H9 (cell line): ENCODE measurements at regions not wholly inside any gene's neighbourhood (a gene's known extent, or its start where the extent isn't known, plus 50 kb on each side); places are given as distances from the start of the nearest gene placed in this dataset.

Experiments used
- DNase-seq: peaks from one replicate; pipeline ENCODE4 v3.0.0-alpha.2; 2017
- H2AFZ ChIP-seq: one replicate; pipeline ENCODE4 v1.6.1; 2013; ENCODE audit warnings: mild to moderate bottlenecking, low read length, control low read depth, moderate library complexity
- H2AK5ac ChIP-seq: 2 replicates; pipeline ENCODE4 v1.6.1; 2013; ENCODE audit warnings: low read length, control low read depth, mixed read lengths; ENCODE audit not compliant: insufficient read length
- H2BK120ac ChIP-seq: one replicate; pipeline ENCODE4 v1.6.1; 2013; ENCODE audit warnings: low read depth, mild to moderate bottlenecking, low read length, control low read depth, inconsistent platforms; ENCODE audit not compliant: poor library complexity, severe bottlenecking
- H2BK12ac ChIP-seq: 2 replicates; pipeline ENCODE4 v1.6.1; 2013; ENCODE audit warnings: low read length, control low read depth, mixed read lengths, low read depth; ENCODE audit not compliant: insufficient read length
- H2BK15ac ChIP-seq: 2 replicates; pipeline ENCODE4 v1.6.1; 2013; ENCODE audit warnings: low read depth, low read length, control low read depth
- H2BK20ac ChIP-seq: one replicate; pipeline ENCODE4 v1.6.1; 2013; ENCODE audit warnings: low read depth, mild to moderate bottlenecking, low read length, control low read depth, inconsistent platforms; ENCODE audit not compliant: poor library complexity, severe bottlenecking
- H2BK5ac ChIP-seq: 2 replicates; pipeline ENCODE4 v1.6.1; 2013; ENCODE audit warnings: low read length, control low read depth, mixed read lengths; ENCODE audit not compliant: insufficient read length
- H3K14ac ChIP-seq: 2 replicates; pipeline ENCODE4 v1.6.1; 2013; ENCODE audit warnings: low read length, control low read depth; ENCODE audit not compliant: insufficient read depth
- H3K18ac ChIP-seq: 2 replicates; pipeline ENCODE4 v1.6.1; 2013; ENCODE audit warnings: low read depth, mild to moderate bottlenecking, mixed read lengths, low read length, control low read depth; ENCODE audit not compliant: insufficient read length
- H3K23ac ChIP-seq: 2 replicates; pipeline ENCODE4 v1.6.1; 2013; ENCODE audit warnings: low read length, control low read depth, mixed read lengths, low read depth; ENCODE audit not compliant: insufficient read length
- H3K23me2 ChIP-seq: 2 replicates; pipeline ENCODE4 v1.6.1; 2013; ENCODE audit warnings: low read depth, mild to moderate bottlenecking, mixed read lengths, low read length, control low read depth; ENCODE audit not compliant: insufficient read length, poor library complexity, severe bottlenecking
- H3K27ac ChIP-seq: 2 replicates; pipeline ENCODE4 v1.5.1; 2013; ENCODE audit warnings: low read length, control low read depth, mixed read lengths, low read depth; ENCODE audit not compliant: insufficient read length
- H3K27me3 ChIP-seq: 2 replicates; pipeline ENCODE4 v1.6.1; 2013; ENCODE audit warnings: low read length, control low read depth, inconsistent platforms; ENCODE audit not compliant: insufficient read depth
- H3K4ac ChIP-seq: 2 replicates; pipeline ENCODE4 v1.6.1; 2013; ENCODE audit warnings: low read depth, mild to moderate bottlenecking, control low read depth, inconsistent platforms, low read length, moderate library complexity
- H3K4me1 ChIP-seq: 2 replicates; pipeline ENCODE4 v1.6.1; 2013; ENCODE audit warnings: low read length, control low read depth, inconsistent platforms; ENCODE audit not compliant: insufficient read depth
- H3K4me2 ChIP-seq: 2 replicates; pipeline ENCODE4 v1.6.1; 2013; ENCODE audit warnings: low read length, control low read depth, mixed read lengths; ENCODE audit not compliant: insufficient read length, insufficient read depth
- H3K56ac ChIP-seq: 2 replicates; pipeline ENCODE4 v1.6.1; 2013; ENCODE audit warnings: low read depth, mild to moderate bottlenecking, mixed read lengths, low read length, control low read depth; ENCODE audit not compliant: insufficient read length
- H3K79me1 ChIP-seq: 2 replicates; pipeline ENCODE4 v1.6.1; 2013; ENCODE audit warnings: low read depth, mild to moderate bottlenecking, moderate library complexity, low read length, control low read depth, inconsistent platforms; ENCODE audit not compliant: insufficient read depth, poor library complexity, severe bottlenecking
- H3K79me2 ChIP-seq: 2 replicates; pipeline ENCODE4 v1.6.1; 2013; ENCODE audit warnings: low read length, control low read depth, inconsistent platforms; ENCODE audit not compliant: insufficient read depth
- H3K9ac ChIP-seq: 2 replicates; pipeline ENCODE4 v1.6.1; 2013; ENCODE audit warnings: low read length, control low read depth, mixed read lengths; ENCODE audit not compliant: insufficient read length; ENCODE audit errors: extremely low read depth
- H3K9me3 ChIP-seq: one replicate; pipeline ENCODE4 v1.6.1; 2013; ENCODE audit warnings: low read depth, low read length, inconsistent platforms; ENCODE audit not compliant: control insufficient read depth
- H3T11ph ChIP-seq: one replicate; pipeline ENCODE4 v1.6.1; 2013; ENCODE audit warnings: mild to moderate bottlenecking, low read length, control low read depth, inconsistent platforms
- H4K20me1 ChIP-seq: one replicate; pipeline ENCODE4 v1.6.1; 2013; ENCODE audit not compliant: control insufficient read depth, insufficient read length, insufficient read depth
- H4K5ac ChIP-seq: 2 replicates; pipeline ENCODE4 v1.6.1; 2013; ENCODE audit warnings: low read depth, mild to moderate bottlenecking, mixed read lengths, low read length, control low read depth; ENCODE audit not compliant: insufficient read length
- H4K8ac ChIP-seq: replicated peaks from 2 replicates; pipeline ENCODE4 v1.6.1; 2013; ENCODE audit warnings: low read length, control low read depth, mixed read lengths, low read depth; ENCODE audit not compliant: insufficient read length
- H4K91ac ChIP-seq: 2 replicates; pipeline ENCODE4 v1.6.1; 2013; ENCODE audit warnings: low read depth, mild to moderate bottlenecking, moderate library complexity, mixed read lengths, low read length, control low read depth; ENCODE audit not compliant: insufficient read length
- H3K27ac Mint-ChIP-seq, 3 experiments: 2 replicates in 2 of 3; 3 replicates in 1 of 3; pipeline ENCODE4 v1.8.0; 2020 to 2021; ENCODE audit warnings: mixed read lengths in 3 of 3, mild to moderate bottlenecking in 1 of 3, moderate library complexity in 1 of 3
- H3K27me3 Mint-ChIP-seq: 2 replicates; pipeline ENCODE4 v1.8.0; 2021; ENCODE audit warnings: low read depth, mild to moderate bottlenecking, moderate library complexity, mixed read lengths
- H3K36me3 Mint-ChIP-seq, 3 experiments: 2 replicates in 2 of 3; 3 replicates in 1 of 3; pipeline ENCODE4 v1.8.0; 2020 to 2021; ENCODE audit warnings: low read depth in 3 of 3, mixed read lengths in 3 of 3; ENCODE audit not compliant: insufficient read depth in 1 of 3
- H3K4me1 Mint-ChIP-seq, 2 experiments: 2 replicates each; pipeline ENCODE4 v1.8.0; 2020; ENCODE audit warnings: mixed read lengths in 2 of 2
- H3K4me3 Mint-ChIP-seq, 2 experiments: 2 replicates in 1 of 2; 3 replicates in 1 of 2; pipeline ENCODE4 v1.8.0; 2020 to 2021; ENCODE audit warnings: mild to moderate bottlenecking in 2 of 2, mixed read lengths in 2 of 2, moderate library complexity in 1 of 2
- H3K9me3 Mint-ChIP-seq, 2 experiments: 2 replicates in 1 of 2; 3 replicates in 1 of 2; pipeline ENCODE4 v1.8.0; 2020; ENCODE audit warnings: mild to moderate bottlenecking in 2 of 2, mixed read lengths in 2 of 2, moderate library complexity in 1 of 2
- TF ChIP-seq, protein P1 (sequence below): fragments of 200-600 bp; sonication (generic); conservative IDR thresholded peaks from 3 replicates; pipeline ENCODE4 v1.8.0; 2021; ENCODE audit warnings: antibody characterized with exemption, mild to moderate bottlenecking

- Histone ChIP-seq H2BK120ac (no peak overlapping the region), H3K4me1 (no peaks in the 10 kb centered on the region), H3K18ac (no peak overlapping the region), H3T11ph (no peak overlapping the region), H2BK12ac (no peak overlapping the region), H3K79me2 (no peaks in the 10 kb centered on the region), H3K56ac (no peak overlapping the region), H4K91ac (no peak overlapping the region), H3K4ac (no peak overlapping the region), H3K9ac (no peak overlapping the region), H2BK5ac (no peak overlapping the region), H3K23ac (no peak overlapping the region), H3K4me2 (no peak overlapping the region), H3K14ac (no peak overlapping the region), H3K27ac (no peak overlapping the region), H2AFZ (no peak overlapping the region), H3K23me2 (no peaks in the 10 kb centered on the region), H4K5ac (no peak overlapping the region), H2AK5ac (no peak overlapping the region), H4K8ac (no peak overlapping the region), H3K27me3 (no peaks in the 10 kb centered on the region), H2BK20ac (no peak overlapping the region), H3K79me1 (no peaks in the 10 kb centered on the region), H3K9me3 (no peaks in the 10 kb centered on the region), H4K20me1 (no peaks in the 10 kb centered on the region), H2BK15ac (no peak overlapping the region)
- TF ChIP-seq, protein P1, sequence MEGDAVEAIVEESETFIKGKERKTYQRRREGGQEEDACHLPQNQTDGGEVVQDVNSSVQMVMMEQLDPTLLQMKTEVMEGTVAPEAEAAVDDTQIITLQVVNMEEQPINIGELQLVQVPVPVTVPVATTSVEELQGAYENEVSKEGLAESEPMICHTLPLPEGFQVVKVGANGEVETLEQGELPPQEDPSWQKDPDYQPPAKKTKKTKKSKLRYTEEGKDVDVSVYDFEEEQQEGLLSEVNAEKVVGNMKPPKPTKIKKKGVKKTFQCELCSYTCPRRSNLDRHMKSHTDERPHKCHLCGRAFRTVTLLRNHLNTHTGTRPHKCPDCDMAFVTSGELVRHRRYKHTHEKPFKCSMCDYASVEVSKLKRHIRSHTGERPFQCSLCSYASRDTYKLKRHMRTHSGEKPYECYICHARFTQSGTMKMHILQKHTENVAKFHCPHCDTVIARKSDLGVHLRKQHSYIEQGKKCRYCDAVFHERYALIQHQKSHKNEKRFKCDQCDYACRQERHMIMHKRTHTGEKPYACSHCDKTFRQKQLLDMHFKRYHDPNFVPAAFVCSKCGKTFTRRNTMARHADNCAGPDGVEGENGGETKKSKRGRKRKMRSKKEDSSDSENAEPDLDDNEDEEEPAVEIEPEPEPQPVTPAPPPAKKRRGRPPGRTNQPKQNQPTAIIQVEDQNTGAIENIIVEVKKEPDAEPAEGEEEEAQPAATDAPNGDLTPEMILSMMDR, result no peak
- Mint-ChIP-seq H3K27me3 (no peaks in the 10 kb centered on the region), H3K4me3 (no peak overlapping the region), H3K27ac (no peak overlapping the region), H3K9me3 (no peaks in the 10 kb centered on the region), H3K36me3 (peaks cover 0 to 3% (median 0%) of the 10 kb centered on the region in 3 experiments; a peak in 2 of 7 replicates), H3K4me1 (0 out of 4 replicates have a peak, but pooled peaks cover 0 to 3% of the 10 kb centered on the region in 2 experiments)
- no peak for DNase-seq
These were observed 404.7 kb downstream of the LMO4 start for GRCh38 chr1:87733386-87733785.
